Body of pancreas (tissue), 4 donors: ENCODE measurements at regions not wholly inside any gene's neighbourhood (a gene's known extent, or its start where the extent isn't known, plus 50 kb on each side); places are given as distances from the start of the nearest gene placed in this dataset.

Source experiments
- CTCF ChIP-seq, 7 experiments: fragments of 450-650 bp in 4 of 7; fragments of 200-600 bp in 3 of 7; sonication (generic) in 3 of 7; IDR thresholded peaks; one replicate each; pipeline ENCODE4 v1.5.1; 2016 to 2019; ENCODE audit warnings: antibody characterized with exemption in 7 of 7
- POLR2A ChIP-seq, 3 donors: fragments of 450-650 bp; IDR thresholded peaks; one replicate each; pipeline ENCODE4 v1.6.1; 2016; ENCODE audit warnings: antibody characterized with exemption in 3 of 3, mild to moderate bottlenecking in 2 of 3

- TF ChIP-seq CTCF (IDR thresholded peaks at IDR 0.05) (no peak), POLR2A (IDR thresholded peaks at IDR 0.05) (no peak)
Observed at GRCh38 chr2:19545507-19545906, 187.1 kb upstream of the OSR1 start.
